GM12878 (cell line): ENCODE measurements at regions not wholly inside any gene's neighbourhood (a gene's known extent, or its start where the extent isn't known, plus 50 kb on each side); places are given as distances from the start of the nearest gene placed in this dataset.

Experiments
- ATAC-seq: fragments of 200-7000 bp; cut with Tn5 transposase; 3 replicates; pipeline ENCODE4 v1.9.1; 2020; ENCODE audit warnings: mild to moderate bottlenecking, moderate library complexity
- BruUV-seq: library from RNA; stranded (reverse); fragments of 400-500 nt; replicated peaks from 2 replicates; lab custom pipeline; 2021; lab: Mats Ljungman, UMichigan
- CTCF ChIA-PET: fragments of 300-600 bp; sonication (Branson Sonifier 250); formaldehyde crosslinking; extraction: SDS; loops from one replicate; lab custom pipeline; 2021; ENCODE audit warnings: inconsistent platforms; lab: Yijun Ruan, JAX
- POLR2A ChIA-PET: fragments of 350-600 bp; formaldehyde crosslinking; extraction: SDS; loops from one replicate; lab custom pipeline; 2021; ENCODE audit warnings: inconsistent platforms; lab: Charles Lee
- RAD21 ChIA-PET: fragments of 300-600 bp; sonication (Branson Sonifier 250); formaldehyde crosslinking; loops from one replicate; lab custom pipeline; 2023; ENCODE audit warnings: antibody characterized with exemption; ENCODE audit not compliant: unreplicated experiment; lab: Charles Lee
- SMC1A ChIA-PET: fragments of 300-600 bp; sonication (Branson Sonifier 250); formaldehyde crosslinking; loops from one replicate; lab custom pipeline; 2023; ENCODE audit not compliant: unreplicated experiment, uncharacterized antibody; lab: Charles Lee
- DNase-seq: peaks from one replicate; pipeline ENCODE4 v3.0.0-alpha.2; 2011; ENCODE audit warnings: low read depth, low spot score
- FAIRE-seq: peaks from 3 replicates; lab custom pipeline; 2011; peaks lifted over from hg19 to GRCh38; lab: Jason Lieb, UNC
- H2AFZ ChIP-seq: 2 replicates; pipeline ENCODE4 v1.6.0; 2011; ENCODE audit warnings: low read depth, low read length, control low read depth; ENCODE audit not compliant: control insufficient read depth
- H3K27ac ChIP-seq: 2 replicates; pipeline ENCODE4 v1.5.1; 2011; ENCODE audit warnings: control low read depth; ENCODE audit not compliant: control insufficient read depth, insufficient read depth
- H3K27me3 ChIP-seq, 2 experiments: replicated peaks in 1 of 2; 2 replicates each; pipeline versions ENCODE4 v1.6.0 to v1.6.1; 2011; ENCODE audit warnings: low read length in 1 of 2; ENCODE audit not compliant: control insufficient read depth in 2 of 2, insufficient read depth in 2 of 2
- H3K36me3 ChIP-seq, 2 experiments: 2 replicates each; pipeline ENCODE4 v1.5.1; 2011; ENCODE audit warnings: low read length in 1 of 2; ENCODE audit not compliant: control insufficient read depth in 2 of 2, insufficient read depth in 2 of 2
- H3K4me1 ChIP-seq: 2 replicates; pipeline ENCODE4 v1.6.1; 2011; ENCODE audit warnings: mild to moderate bottlenecking, low read length, moderate library complexity, mixed read lengths; ENCODE audit not compliant: control insufficient read depth, insufficient read depth
- H3K4me2 ChIP-seq: 2 replicates; pipeline ENCODE4 v1.6.0; 2011; ENCODE audit warnings: control low read depth; ENCODE audit not compliant: control insufficient read depth, insufficient read depth
- H3K4me3 ChIP-seq: fragments of 200-600 bp; sonication (generic); 2 replicates; pipeline ENCODE4 v1.5.1; 2016
- H3K79me2 ChIP-seq: 2 replicates; pipeline ENCODE4 v1.6.0; 2011; ENCODE audit warnings: low read length; ENCODE audit not compliant: control insufficient read depth, insufficient read depth
- H3K9ac ChIP-seq: 2 replicates; pipeline ENCODE4 v1.8.0; 2011; ENCODE audit warnings: low read length, control low read depth, mixed read lengths; ENCODE audit not compliant: control insufficient read depth, insufficient read depth
- H3K9me3 ChIP-seq: replicated peaks from 3 replicates; pipeline ENCODE4 v1.5.1; 2011; ENCODE audit warnings: mild to moderate bottlenecking, low read length; ENCODE audit not compliant: control insufficient read depth, insufficient read depth
- H4K20me1 ChIP-seq: 2 replicates; pipeline ENCODE4 v1.6.0; 2011; ENCODE audit not compliant: control insufficient read depth, insufficient read depth
- BACH1 ChIP-seq: fragments of 450-650 bp; IDR thresholded peaks from 2 replicates; pipeline ENCODE4 v1.6.1; 2017; ENCODE audit warnings: mild to moderate bottlenecking, borderline replicate concordance
- BCL3 ChIP-seq: IDR thresholded peaks from 2 replicates; pipeline ENCODE4 v1.6.1; 2011; ENCODE audit warnings: borderline replicate concordance, low read depth, mild to moderate bottlenecking, moderate library complexity, low read length; ENCODE audit not compliant: insufficient read depth, poor library complexity, severe bottlenecking
- CBX5 ChIP-seq: sonication (generic); IDR thresholded peaks from 2 replicates; pipeline ENCODE4 v1.6.1; 2016; ENCODE audit warnings: low read depth, moderate library complexity, mild to moderate bottlenecking, inconsistent platforms
- CTCF ChIP-seq, 3 experiments: IDR thresholded peaks in 2 of 3; conservative IDR thresholded peaks in 1 of 3; 2 replicates each; pipeline ENCODE4 v1.5.1; 2011; ENCODE audit warnings: low read depth in 3 of 3, low read length in 3 of 3, mild to moderate bottlenecking in 3 of 3, control low read depth in 2 of 3, moderate library complexity in 2 of 3, inconsistent platforms in 1 of 3, mixed read lengths in 1 of 3; ENCODE audit not compliant: control insufficient read depth in 2 of 3, insufficient read depth in 1 of 3; ENCODE audit errors: extremely low read depth in 1 of 3
- HDAC2 ChIP-seq: fragments of 200-600 bp; sonication (generic); IDR thresholded peaks from 2 replicates; pipeline ENCODE4 v1.6.1; 2017
- LARP7 ChIP-seq: fragments of 450-650 bp; IDR thresholded peaks from 2 replicates; pipeline ENCODE4 v1.6.1; 2017; ENCODE audit warnings: mild to moderate bottlenecking
- MAX ChIP-seq: IDR thresholded peaks from 2 replicates; pipeline ENCODE4 v1.6.1; 2012; ENCODE audit warnings: low read depth, low read length, improper control_type of control experiment
- MYC ChIP-seq: IDR thresholded peaks from 2 replicates; pipeline ENCODE4 v1.6.1; 2011; ENCODE audit warnings: mild to moderate bottlenecking, low read length, moderate library complexity, inconsistent platforms; ENCODE audit not compliant: insufficient read depth, insufficient replicate concordance, insufficient read length, severe bottlenecking
- PBX3 ChIP-seq: IDR thresholded peaks from 2 replicates; pipeline ENCODE4 v1.6.1; 2011; ENCODE audit warnings: mild to moderate bottlenecking, low read depth, low read length, moderate library complexity; ENCODE audit not compliant: insufficient replicate concordance
- PKNOX1 ChIP-seq: fragments of 450-650 bp; IDR thresholded peaks from 2 replicates; pipeline ENCODE4 v1.6.1; 2016; ENCODE audit warnings: mild to moderate bottlenecking
- SPI1 ChIP-seq: IDR thresholded peaks from 2 replicates; pipeline ENCODE4 v1.6.1; 2011; ENCODE audit warnings: low read depth, mild to moderate bottlenecking, low read length, moderate library complexity, borderline replicate concordance; ENCODE audit not compliant: insufficient read depth
- ZNF207 ChIP-seq: fragments of 450-650 bp; IDR thresholded peaks from 2 replicates; pipeline ENCODE4 v1.6.1; 2014; ENCODE audit warnings: antibody characterized with exemption, mild to moderate bottlenecking, borderline replicate concordance
- ZNF622 ChIP-seq: fragments of 450-650 bp; IDR thresholded peaks from 2 replicates; pipeline ENCODE4 v1.6.1; 2017; ENCODE audit warnings: mild to moderate bottlenecking, inconsistent platforms
- WGBS: methylation state at CpG from one replicate; pipeline ENCODE4 v1.1.6; 2016; ENCODE audit warnings: low lambda C conversion rate; ENCODE audit not compliant: insufficient replicate concordance, insufficient coverage; ENCODE audit errors: missing lambda C conversion rate; 5-methylcytosine and 5-hydroxymethylcytosine counted together
- in situ Hi-C: fragments of 300-500 bp; cut with MboI; formaldehyde crosslinking; loops from 9 replicates; pipeline ENCODE4 v1.14.3; 2018; ENCODE audit warnings: mixed read lengths
- intact Hi-C: fragments of 100-400 bp; cut with micrococcal nuclease; formaldehyde crosslinking; loops from one replicate; pipeline ENCODE4 v1.14.2; 2022; ENCODE audit not compliant: unreplicated experiment

GRCh38 chr12:29901585-29901984, 117.8 kb upstream of the TMTC1 start:
- Histone ChIP-seq H3K4me1 (no peaks in the 10 kb centered on the region), H3K36me3 (no peaks in the 10 kb centered on the region), H3K4me3 (no peak overlapping the region), H3K27ac (no peak overlapping the region), H4K20me1 (no peaks in the 10 kb centered on the region), H3K27me3 (no peaks in the 10 kb centered on the region), H3K4me2 (no peak overlapping the region), H2AFZ (no peak overlapping the region), H3K9me3 (no peaks in the 10 kb centered on the region; the same call in 2 of the 3 replicates), H3K79me2 (no peaks in the 10 kb centered on the region), H3K9ac (no peak overlapping the region)
- intact Hi-C loops: loop anchor here (2.0 kb wide), 1 partner anchor 349 kb away; no protein-coding TSS in a partner anchor
- DNase-seq: no peak
- RAD21 ChIA-PET: interaction anchor here (1.0 to 4.0 kb wide), 15 partner anchors 159 to 384 kb away, joined by 3 to 30 read pairs (median 4); no protein-coding TSS in a partner anchor
- FAIRE-seq: no peak
- SMC1A ChIA-PET: interaction anchor here (0.8 to 5.2 kb wide), 16 partner anchors 11 to 384 kb away, joined by 3 to 64 read pairs (median 8); no protein-coding TSS in a partner anchor
- in situ Hi-C loops: no loop called here
- WGBS: 50% methylated on average over 4 of the region's 4 CpGs
- TF ChIP-seq ZNF207 (no peak), MAX (no peak), ZNF622 (no peak), BACH1 (no peak), CBX5 (no peak), BCL3 (no peak), PKNOX1 (peak; percentile 90), PBX3 (peak; percentile 43), SPI1 (no peak), LARP7 (no peak), MYC (no peak), CTCF (IDR thresholded peaks at IDR 0.05 in 2 of 3, conservative IDR thresholded peaks at IDR 0.05 in 1 of 3; ENCODE audit: control insufficient read depth in 2 of 3, extremely low read depth in 1 of 3, insufficient read depth in 1 of 3, low read depth in 3 of 3, low read length in 3 of 3) (peak in 1 of 3 experiments; percentile 38; a peak in 1 of 6 replicates), HDAC2 (no peak)
- ATAC-seq: no peak; the same call in 2 of the 3 replicates
- POLR2A ChIA-PET: no interaction called here
- CTCF ChIA-PET: interaction anchor here (0.6 to 6.4 kb wide), 18 partner anchors 8 to 391 kb away, joined by 3 to 71 read pairs (median 4); no protein-coding TSS in a partner anchor
- no TSS peak for BruUV-seq
